Esophagus squamous epithelium (tissue), 5 donors: ENCODE measurements at regions not wholly inside any gene's neighbourhood (a gene's known extent, or its start where the extent isn't known, plus 50 kb on each side); places are given as distances from the start of the nearest gene placed in this dataset.

Source experiments
- DNase-seq: peaks from one replicate; lab custom pipeline; 2025; lab: John Stamatoyannopoulos, UW
- H3K27ac ChIP-seq, 4 donors: fragments of 200-600 bp; sonication (generic); one replicate each; pipeline ENCODE4 v1.5.1; 2016 to 2019; ENCODE audit warnings: mild to moderate bottlenecking in 1 of 4
- H3K27me3 ChIP-seq, 4 donors: fragments of 200-600 bp; sonication (generic); 1 replicate in 3 of 4; 2 replicates in 1 of 4; pipeline versions ENCODE4 v1.5.1 to v1.6.0; 2017 to 2021; ENCODE audit warnings: antibody characterized with exemption in 1 of 4
- H3K36me3 ChIP-seq, 3 donors: fragments of 200-600 bp; sonication (generic); one replicate each; pipeline ENCODE4 v1.5.1; 2016 to 2019
- H3K4me1 ChIP-seq, 3 donors: fragments of 200-600 bp; sonication (generic); one replicate each; pipeline ENCODE4 v1.5.1; 2017 to 2019
- H3K4me3 ChIP-seq, 4 donors: fragments of 200-600 bp; sonication (generic); 1 replicate in 3 of 4; 2 replicates in 1 of 4; pipeline ENCODE4 v1.5.1; 2016 to 2019; ENCODE audit warnings: mild to moderate bottlenecking in 2 of 4, moderate library complexity in 1 of 4
- H3K9me3 ChIP-seq, 3 donors: fragments of 200-600 bp; sonication (generic); one replicate each; pipeline ENCODE4 v1.5.1; 2016 to 2019
- CTCF ChIP-seq, 6 experiments: fragments of 450-650 bp in 4 of 6; fragments of 200-600 bp in 2 of 6; sonication (generic) in 2 of 6; IDR thresholded peaks; one replicate each; pipeline ENCODE4 v1.5.1; 2016 to 2019; ENCODE audit warnings: antibody characterized with exemption in 6 of 6, mild to moderate bottlenecking in 4 of 6, moderate library complexity in 4 of 6
- POLR2A ChIP-seq, 4 donors: fragments of 450-650 bp; IDR thresholded peaks; one replicate each; pipeline ENCODE4 v1.6.1; 2017; ENCODE audit warnings: antibody characterized with exemption in 4 of 4, mild to moderate bottlenecking in 4 of 4, moderate library complexity in 3 of 4
- WGBS, 2 donors: methylation state at CpG; one replicate each; pipeline ENCODE4 v1.1.5; 2018; 5-methylcytosine and 5-hydroxymethylcytosine counted together
- intact Hi-C: fragments of 100-400 bp; cut with DNase I; formaldehyde crosslinking; loops from one replicate; pipeline ENCODE4 v1.15.0; 2022
- donor health status: DM: yes; HTN: yes; CAD: no.

GRCh38 chr2:193876980-193877379 lies 1682.2 kb upstream of the TMEFF2 start:
- H3K9me3 ChIP-seq: peaks cover 0 to 4% (median 0%) of the 10 kb centered on the region in 3 donors
- intact Hi-C loops: no loop called here
- no peak overlapping the region for H3K27ac ChIP-seq
- H3K4me3 ChIP-seq: no peak overlapping the region
- no peaks in the 10 kb centered on the region for H3K36me3 ChIP-seq
- no peak for DNase-seq
- TF ChIP-seq CTCF (IDR thresholded peaks at IDR 0.05) (no peak), POLR2A (IDR thresholded peaks at IDR 0.05) (no peak)
- WGBS, 2 donors: 84 to 89% methylated on average over 5 of the region's 5 CpGs
- no peaks in the 10 kb centered on the region for H3K27me3 ChIP-seq
- no peaks in the 10 kb centered on the region for H3K4me1 ChIP-seq

- Histone ChIP-seq H3K27me3 (no peaks in the 10 kb centered on the region), H3K9me3 (no peaks in the 10 kb centered on the region), H3K4me3 (no peak overlapping the region), H3K27ac (no peak overlapping the region), H3K4me1 (no peaks in the 10 kb centered on the region), H3K36me3 (no peaks in the 10 kb centered on the region)
- 32 to 37% methylated on average over 4 of the region's 4 CpGs for WGBS, 2 donors
- TF ChIP-seq CTCF (IDR thresholded peaks at IDR 0.05): no peak
- TF ChIP-seq POLR2A (IDR thresholded peaks at IDR 0.05): no peak
- intact Hi-C loops: no loop called here
- no peak for DNase-seq
These were observed 1674.8 kb upstream of the TMEFF2 start for GRCh38 chr2:193869564-193869963.

GRCh38 chr2:193868833-193869232 lies 1674.1 kb upstream of the TMEFF2 start:
- WGBS, 2 donors: 63 to 100% methylated on average over 4 to 5 of the region's 9 CpGs
- H3K27ac ChIP-seq: no peak overlapping the region
- DNase-seq: no peak
- H3K4me1 ChIP-seq: no peaks in the 10 kb centered on the region
- no peaks in the 10 kb centered on the region for H3K27me3 ChIP-seq
- TF ChIP-seq CTCF (IDR thresholded peaks at IDR 0.05) (no peak), POLR2A (IDR thresholded peaks at IDR 0.05) (no peak)
- no peaks in the 10 kb centered on the region for H3K9me3 ChIP-seq
- H3K4me3 ChIP-seq: no peak overlapping the region
- no peaks in the 10 kb centered on the region for H3K36me3 ChIP-seq
- intact Hi-C loops: no loop called here

GRCh38 chr2:193868132-193868531 lies 1673.4 kb upstream of the TMEFF2 start:
- H3K4me3 ChIP-seq: no peak overlapping the region
- H3K27me3 ChIP-seq: no peaks in the 10 kb centered on the region
- no peaks in the 10 kb centered on the region for H3K36me3 ChIP-seq
- no peak for TF ChIP-seq CTCF (IDR thresholded peaks at IDR 0.05)
- TF ChIP-seq POLR2A (IDR thresholded peaks at IDR 0.05): no peak
- H3K27ac ChIP-seq: no peak overlapping the region
- intact Hi-C loops: no loop called here
- no peaks in the 10 kb centered on the region for H3K4me1 ChIP-seq
- 65 to 79% methylated on average over 2 to 4 of the region's 5 CpGs for WGBS, 2 donors
- no peaks in the 10 kb centered on the region for H3K9me3 ChIP-seq
- no peak for DNase-seq

GRCh38 chr2:193867454-193867853 lies 1672.7 kb upstream of the TMEFF2 start:
- Histone ChIP-seq H3K27ac (no peak overlapping the region), H3K4me1 (no peaks in the 10 kb centered on the region), H3K36me3 (no peaks in the 10 kb centered on the region), H3K4me3 (no peak overlapping the region), H3K9me3 (no peaks in the 10 kb centered on the region), H3K27me3 (no peaks in the 10 kb centered on the region)
- 87 to 89% methylated on average over 6 of the region's 11 CpGs for WGBS, 2 donors
- TF ChIP-seq POLR2A (IDR thresholded peaks at IDR 0.05) (no peak), CTCF (IDR thresholded peaks at IDR 0.05) (no peak)
- intact Hi-C loops: no loop called here
- DNase-seq: no peak
